A673 (cell line): ENCODE measurements at regions not wholly inside any gene's neighbourhood (a gene's known extent, or its start where the extent isn't known, plus 50 kb on each side); places are given as distances from the start of the nearest gene placed in this dataset.
"Not testable (repeated sequence)": the region's sequence is repeated elsewhere in the genome, so short reads cannot be mapped to it uniquely, and the experiment has no call there.

ENCODE experiments used
- BruUV-seq: library from RNA; stranded (reverse); fragments of 400-500 nt; replicated peaks from 2 replicates; lab custom pipeline; 2021; lab: Mats Ljungman, UMichigan
- CTCF ChIA-PET: fragments of 300-600 bp; sonication (Branson Sonifier 250); formaldehyde crosslinking; loops from one replicate; lab custom pipeline; 2022; ENCODE audit warnings: antibody characterized with exemption; lab: Charles Lee
- POLR2A ChIA-PET: fragments of 300-600 bp; sonication (Branson Sonifier 250); formaldehyde crosslinking; loops from one replicate; lab custom pipeline; 2022; ENCODE audit warnings: antibody characterized with exemption; ENCODE audit not compliant: low non-redundant PET; lab: Charles Lee
- DNase-seq: peaks from one replicate; pipeline ENCODE4 v3.0.0-alpha.2; 2015; ENCODE audit warnings: low spot score
- H3K27ac ChIP-seq: fragments of 200-600 bp; sonication (generic); 2 replicates; pipeline ENCODE4 v1.5.1; 2016; ENCODE audit warnings: mixed run types, low read depth, mild to moderate bottlenecking, mixed read lengths, antibody characterized with exemption, low read length; ENCODE audit not compliant: poor library complexity, severe bottlenecking
- H3K27me3 ChIP-seq: fragments of 200-600 bp; sonication (generic); replicated peaks from 2 replicates; pipeline ENCODE4 v1.6.1; 2017; ENCODE audit warnings: mixed run types, low read depth, mild to moderate bottlenecking, mixed read lengths, antibody characterized with exemption, low read length; ENCODE audit not compliant: insufficient read depth, poor library complexity
- H3K36me3 ChIP-seq: fragments of 200-600 bp; sonication (generic); 2 replicates; pipeline ENCODE4 v1.6.1; 2016; ENCODE audit warnings: mixed run types, mild to moderate bottlenecking, mixed read lengths, antibody characterized with exemption, low read length; ENCODE audit not compliant: insufficient read depth, poor library complexity, severe bottlenecking
- H3K4me1 ChIP-seq: fragments of 200-600 bp; sonication (generic); 2 replicates; pipeline ENCODE4 v1.6.1; 2017; ENCODE audit warnings: mixed run types, mild to moderate bottlenecking, mixed read lengths, antibody characterized with exemption, low read length; ENCODE audit not compliant: insufficient read depth, poor library complexity, severe bottlenecking
- H3K4me3 ChIP-seq: fragments of 200-600 bp; sonication (generic); 2 replicates; pipeline ENCODE4 v1.5.1; 2016; ENCODE audit warnings: low read depth, mixed run types, mild to moderate bottlenecking, mixed read lengths, low read length; ENCODE audit not compliant: poor library complexity, severe bottlenecking
- H3K9me3 ChIP-seq: fragments of 200-600 bp; sonication (generic); 2 replicates; pipeline ENCODE4 v1.6.1; 2016; ENCODE audit warnings: mixed run types, low read depth, mild to moderate bottlenecking, mixed read lengths, antibody characterized with exemption, low read length; ENCODE audit not compliant: poor library complexity, severe bottlenecking
- intact Hi-C: fragments of 100-400 bp; cut with micrococcal nuclease; formaldehyde crosslinking; loops from one replicate; pipeline ENCODE4 v1.10.0; 2022; ENCODE audit not compliant: unreplicated experiment

DNA sequence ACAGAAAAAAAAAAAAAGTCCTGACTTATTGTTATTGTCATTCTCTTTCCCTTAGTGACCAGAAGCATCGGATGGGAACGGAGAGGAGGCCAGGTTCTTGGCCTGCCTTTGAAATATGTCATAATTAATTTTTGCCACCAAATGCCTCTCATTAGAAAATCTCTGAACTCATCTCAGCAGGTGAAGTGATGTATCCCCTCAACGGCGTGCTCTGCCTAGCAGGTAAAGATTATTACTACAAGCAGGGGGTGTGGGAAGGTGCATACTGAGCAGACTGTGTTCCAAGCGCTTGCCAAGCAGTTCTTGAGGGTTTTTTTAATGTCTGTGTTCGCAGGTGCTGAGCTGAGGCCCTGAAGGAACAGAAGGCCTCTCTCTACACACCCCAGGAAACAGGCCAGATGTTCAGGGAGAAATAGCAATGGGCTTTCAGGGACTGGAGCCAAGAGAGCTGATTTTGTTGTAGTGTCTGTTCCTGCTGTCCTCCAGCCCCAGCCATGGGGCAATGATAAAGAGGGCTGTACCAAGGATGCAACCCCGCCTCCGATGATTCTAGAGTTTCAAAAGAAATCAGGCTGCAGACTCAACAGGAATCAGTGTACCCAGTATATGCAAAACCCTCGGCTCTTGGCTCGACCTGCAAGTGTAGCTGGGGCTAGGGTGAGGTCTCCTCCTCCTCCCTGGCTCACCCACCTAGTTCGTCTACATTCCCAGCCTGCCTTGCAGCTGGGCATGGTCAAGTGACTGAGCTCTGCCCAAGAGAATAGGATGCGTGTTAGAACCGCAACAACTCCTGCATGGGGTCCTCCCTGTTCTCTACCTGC is 181.4 kb upstream of the LRRC61 start:
- CTCF ChIA-PET, H3K4me1 ChIP-seq, H3K27me3 ChIP-seq, POLR2A ChIA-PET, H3K4me3 ChIP-seq, H3K9me3 ChIP-seq, H3K27ac ChIP-seq, H3K36me3 ChIP-seq, DNase-seq, BruUV-seq, intact Hi-C loops: not testable (repeated sequence)

DNA sequence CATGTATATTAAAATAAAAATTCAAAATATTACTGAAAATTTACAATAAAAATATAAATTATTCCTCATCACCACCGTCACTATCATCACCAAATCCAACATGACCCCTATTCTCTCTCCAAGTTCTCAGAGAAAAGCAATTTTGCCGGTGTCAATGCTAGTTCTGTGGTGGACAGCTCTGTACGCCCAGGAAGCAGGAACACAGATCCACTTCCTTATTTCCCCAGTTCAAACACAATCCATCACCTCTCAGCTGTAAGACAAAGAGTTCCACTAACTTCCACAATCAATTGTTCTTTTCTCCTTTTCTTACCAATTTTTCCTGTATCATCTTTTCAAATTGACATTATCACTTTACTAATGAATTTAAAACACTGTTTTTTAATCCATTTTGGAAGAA is 177.0 kb upstream of the LRRC61 start:
- DNase-seq, BruUV-seq, H3K4me3 ChIP-seq, H3K36me3 ChIP-seq, H3K27me3 ChIP-seq, H3K9me3 ChIP-seq, CTCF ChIA-PET, intact Hi-C loops, POLR2A ChIA-PET, H3K27ac ChIP-seq, H3K4me1 ChIP-seq: not testable (repeated sequence)

DNA sequence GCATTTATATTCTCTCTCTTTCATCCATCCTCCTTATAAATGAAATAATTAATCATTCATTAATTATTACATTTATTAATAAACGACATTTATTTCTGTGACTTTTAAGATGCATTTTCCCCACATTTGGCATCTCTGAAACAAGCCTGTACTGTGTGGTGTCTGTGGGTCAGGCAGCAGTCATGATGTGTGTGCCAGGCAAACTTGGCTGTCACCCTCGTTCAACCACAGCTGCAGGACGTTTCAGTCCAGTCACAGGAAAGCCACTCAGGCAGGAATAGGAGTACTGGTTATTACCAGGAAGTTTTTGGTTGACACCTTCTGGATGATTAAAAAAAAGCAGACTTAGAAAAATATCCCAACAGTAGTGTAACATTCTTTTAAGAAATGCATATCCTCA is 175.6 kb upstream of the LRRC61 start:
- H3K9me3 ChIP-seq, H3K27ac ChIP-seq, H3K4me3 ChIP-seq, POLR2A ChIA-PET, BruUV-seq, H3K36me3 ChIP-seq, DNase-seq, intact Hi-C loops, CTCF ChIA-PET, H3K4me1 ChIP-seq, H3K27me3 ChIP-seq: not testable (repeated sequence)

DNA sequence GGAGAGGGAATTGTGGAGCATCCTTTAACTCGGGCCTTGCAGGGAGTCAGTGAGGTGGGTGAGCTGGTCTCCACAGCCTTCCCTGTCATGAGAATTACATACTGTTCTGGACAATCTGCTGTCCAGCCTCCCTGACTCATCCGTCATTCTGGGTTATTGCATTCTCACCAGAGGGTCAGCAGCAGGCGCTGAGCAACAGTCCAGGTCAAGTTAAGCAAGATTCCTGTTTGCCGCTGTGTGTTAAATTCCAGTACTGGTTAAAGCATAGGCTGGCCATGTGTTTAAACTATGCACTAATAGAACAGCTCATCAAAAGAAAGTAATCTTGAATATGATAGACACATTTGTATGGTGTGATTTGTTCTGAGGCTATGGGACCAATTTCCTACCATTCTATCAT is 167.1 kb upstream of the LRRC61 start:
- intact Hi-C loops, H3K9me3 ChIP-seq, DNase-seq, H3K27me3 ChIP-seq, H3K27ac ChIP-seq, H3K36me3 ChIP-seq, CTCF ChIA-PET, H3K4me1 ChIP-seq, POLR2A ChIA-PET, BruUV-seq, H3K4me3 ChIP-seq: not testable (repeated sequence)

DNA sequence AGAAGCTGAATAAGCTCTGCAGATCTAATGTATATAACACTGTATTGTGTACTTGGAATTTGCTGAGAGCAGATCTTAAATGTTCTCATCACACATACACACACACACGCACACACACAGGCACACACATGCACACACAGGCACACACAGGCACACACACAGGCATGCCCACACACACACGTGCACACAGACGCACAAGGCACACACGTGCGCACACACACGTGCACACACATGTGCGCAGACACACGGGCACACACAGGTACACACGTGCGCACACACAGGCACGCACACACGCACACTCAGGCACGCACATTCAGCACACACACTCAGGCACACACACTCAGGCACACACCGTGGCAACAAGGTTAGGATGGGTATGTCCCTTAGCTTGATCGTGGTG is 164.5 kb upstream of the LRRC61 start:
- H3K36me3 ChIP-seq, BruUV-seq, H3K27me3 ChIP-seq, H3K9me3 ChIP-seq, CTCF ChIA-PET, H3K4me1 ChIP-seq, intact Hi-C loops, POLR2A ChIA-PET, DNase-seq, H3K27ac ChIP-seq, H3K4me3 ChIP-seq: not testable (repeated sequence)

DNA sequence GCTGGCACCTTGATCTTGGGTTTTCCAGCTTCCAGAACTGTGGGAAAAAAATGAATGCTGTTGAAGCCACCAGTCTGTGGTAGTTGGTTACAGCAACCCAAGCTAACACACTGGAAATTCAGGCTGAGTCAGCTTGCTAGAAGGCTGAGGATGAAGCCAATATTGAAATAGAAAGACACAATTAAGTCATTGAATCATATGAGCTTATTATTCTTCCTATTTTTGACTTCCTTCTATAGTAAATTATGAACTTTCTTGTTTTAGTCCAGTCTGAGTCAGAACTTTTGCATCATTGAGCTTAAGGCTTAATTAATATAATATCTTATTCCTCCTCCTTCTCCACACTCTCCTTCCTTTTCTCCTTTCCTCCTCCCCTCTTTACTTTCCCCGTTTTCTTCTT is 153.6 kb upstream of the LRRC61 start:
- BruUV-seq, intact Hi-C loops, CTCF ChIA-PET, H3K27ac ChIP-seq, H3K4me3 ChIP-seq, POLR2A ChIA-PET, H3K9me3 ChIP-seq, H3K4me1 ChIP-seq, DNase-seq, H3K36me3 ChIP-seq, H3K27me3 ChIP-seq: not testable (repeated sequence)

DNA sequence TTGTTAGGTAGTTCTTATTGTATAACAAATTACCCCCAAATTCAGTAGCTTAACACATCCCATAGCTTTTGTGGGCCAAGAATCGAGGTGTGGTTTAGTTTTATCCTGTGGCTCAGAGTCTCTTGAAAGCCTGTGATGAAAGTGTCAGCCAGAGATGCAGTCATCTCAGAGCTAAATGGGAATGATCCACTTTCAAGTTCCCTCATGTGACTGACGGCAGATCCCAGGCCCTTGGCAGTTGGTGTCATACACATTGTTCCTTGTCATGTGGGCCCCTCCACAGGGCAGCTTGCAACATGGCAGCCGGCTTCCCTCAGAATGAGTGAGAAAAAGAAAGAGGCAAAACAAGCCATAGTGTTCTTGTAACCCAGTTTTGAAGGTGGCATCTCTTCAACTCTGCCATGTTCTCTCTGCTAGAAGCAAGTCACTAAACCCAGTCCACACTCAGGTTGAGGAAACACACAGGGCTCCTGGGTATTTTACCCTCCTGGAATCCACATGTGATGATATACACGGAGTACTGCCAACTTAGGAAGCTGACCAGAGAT is 153.1 kb upstream of the LRRC61 start:
- H3K4me1 ChIP-seq, H3K27ac ChIP-seq, H3K4me3 ChIP-seq, DNase-seq, H3K27me3 ChIP-seq, H3K36me3 ChIP-seq, H3K9me3 ChIP-seq, BruUV-seq, POLR2A ChIA-PET, CTCF ChIA-PET, intact Hi-C loops: not testable (repeated sequence)
